Keratinocyte (primary cell): ENCODE measurements at regions not wholly inside any gene's neighbourhood (a gene's known extent, or its start where the extent isn't known, plus 50 kb on each side); places are given as distances from the start of the nearest gene placed in this dataset.

Experiments
- DNase-seq: peaks from one replicate; pipeline ENCODE4 v3.0.0-alpha.2; 2011; ENCODE audit warnings: low read depth, missing footprints, low spot score
- FAIRE-seq: peaks from 2 replicates; lab custom pipeline; 2011; peaks lifted over from hg19 to GRCh38; lab: Jason Lieb, UNC
- H2AFZ ChIP-seq: 2 replicates; pipeline ENCODE4 v1.6.0; 2012; ENCODE audit warnings: low read length, control low read depth, inconsistent platforms; ENCODE audit not compliant: control insufficient read depth
- H3K27ac ChIP-seq: 2 replicates; pipeline ENCODE4 v1.5.1; 2011; ENCODE audit warnings: low read length; ENCODE audit not compliant: control insufficient read depth, insufficient read depth
- H3K27me3 ChIP-seq: 3 replicates; pipeline ENCODE4 v1.6.0; 2011; ENCODE audit warnings: low read length; ENCODE audit not compliant: control insufficient read depth, insufficient read depth; ENCODE audit errors: extremely low read depth
- H3K36me3 ChIP-seq, 2 experiments: 2 replicates in 1 of 2; 3 replicates in 1 of 2; pipeline ENCODE4 v1.5.1; 2011; ENCODE audit warnings: low read length in 2 of 2, mild to moderate bottlenecking in 1 of 2; ENCODE audit not compliant: control insufficient read depth in 2 of 2, insufficient read depth in 2 of 2; ENCODE audit errors: extremely low read depth in 1 of 2
- H3K4me1 ChIP-seq: 3 replicates; pipeline ENCODE4 v1.5.1; 2011; ENCODE audit warnings: low read length; ENCODE audit not compliant: control insufficient read depth, insufficient read depth; ENCODE audit errors: extremely low read depth
- H3K4me2 ChIP-seq: 3 replicates; pipeline ENCODE4 v1.6.0; 2011; ENCODE audit warnings: low read depth, low read length; ENCODE audit not compliant: control insufficient read depth, insufficient read depth; ENCODE audit errors: extremely low read depth
- H3K4me3 ChIP-seq, 3 experiments: fragments of 200-600 bp in 1 of 3; sonication (generic) in 1 of 3; 2 replicates in 2 of 3; 3 replicates in 1 of 3; pipeline ENCODE4 v1.5.1; 2011 to 2016; ENCODE audit warnings: low read length in 3 of 3, mild to moderate bottlenecking in 3 of 3, control low read depth in 2 of 3, inconsistent platforms in 1 of 3, low read depth in 1 of 3, mixed read lengths in 1 of 3, mixed run types in 1 of 3, moderate library complexity in 1 of 3; ENCODE audit not compliant: control insufficient read depth in 2 of 3, insufficient read depth in 2 of 3; ENCODE audit errors: extremely low read depth in 1 of 3
- H3K79me2 ChIP-seq: 2 replicates; pipeline ENCODE4 v1.6.0; 2012; ENCODE audit warnings: low read length; ENCODE audit not compliant: control insufficient read depth, insufficient read depth
- H3K9ac ChIP-seq: 3 replicates; pipeline ENCODE4 v1.6.0; 2011; ENCODE audit warnings: low read length; ENCODE audit not compliant: control insufficient read depth, insufficient read depth; ENCODE audit errors: extremely low read depth
- H3K9me1 ChIP-seq: 3 replicates; pipeline ENCODE4 v1.6.0; 2011; ENCODE audit warnings: low read length; ENCODE audit not compliant: control insufficient read depth, insufficient read depth; ENCODE audit errors: extremely low read depth
- H3K9me3 ChIP-seq: 2 replicates; pipeline ENCODE4 v1.5.1; 2012; ENCODE audit warnings: low read depth, low read length; ENCODE audit not compliant: control insufficient read depth
- H4K20me1 ChIP-seq: 3 replicates; pipeline ENCODE4 v1.6.0; 2011; ENCODE audit warnings: low read length; ENCODE audit not compliant: control insufficient read depth, insufficient read depth; ENCODE audit errors: extremely low read depth
- EZH2 ChIP-seq: IDR thresholded peaks from one replicate; pipeline ENCODE4 v1.6.1; 2012; ENCODE audit warnings: inconsistent platforms, mild to moderate bottlenecking, low read length, moderate library complexity
- dilution Hi-C: fragments of 300-500 bp; cut with MboI; formaldehyde crosslinking; loops from one replicate; pipeline ENCODE4 v1.7.0; 2020; ENCODE audit warnings: low sequenced_read_pairs; ENCODE audit not compliant: extremely low pct_ligation_motif_present
- TF ChIP-seq, protein P1 (sequence below), 3 experiments: IDR thresholded peaks in 1 of 3; conservative IDR thresholded peaks in 1 of 3; optimal IDR thresholded peaks in 1 of 3; 2 replicates in 2 of 3; 3 replicates in 1 of 3; pipeline versions ENCODE3 to v1.5.1; 2011; ENCODE audit warnings: low read length in 3 of 3, mild to moderate bottlenecking in 3 of 3, moderate library complexity in 2 of 3, control low read depth in 1 of 3, inconsistent platforms in 1 of 3; ENCODE audit not compliant: insufficient read depth in 2 of 3; ENCODE audit errors: extremely low read depth in 1 of 3

DNA sequence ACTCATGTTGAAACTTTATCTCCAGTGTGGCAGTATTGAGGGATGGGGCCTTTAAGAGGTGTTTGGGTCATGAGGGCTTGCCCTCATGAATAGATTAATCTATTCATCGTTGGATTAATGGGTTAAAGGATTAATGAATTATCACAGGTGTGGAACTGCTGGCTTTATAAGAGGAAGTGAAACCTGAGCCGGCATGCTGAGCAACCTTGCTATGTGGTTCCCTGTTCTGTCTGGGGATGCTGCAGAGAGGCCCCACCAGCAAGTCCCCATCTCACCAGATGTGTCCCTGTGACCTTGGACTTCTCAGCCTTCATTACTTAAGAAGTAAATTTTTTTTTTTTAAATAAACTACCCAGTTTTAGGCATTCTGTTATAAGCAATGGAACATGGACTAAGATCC, 109.6 kb downstream of the DYRK2 start:
- H2AFZ ChIP-seq, result no peak overlapping the region
- H3K9me3 ChIP-seq, result no peaks in the 10 kb centered on the region
- TF ChIP-seq, protein P1, sequence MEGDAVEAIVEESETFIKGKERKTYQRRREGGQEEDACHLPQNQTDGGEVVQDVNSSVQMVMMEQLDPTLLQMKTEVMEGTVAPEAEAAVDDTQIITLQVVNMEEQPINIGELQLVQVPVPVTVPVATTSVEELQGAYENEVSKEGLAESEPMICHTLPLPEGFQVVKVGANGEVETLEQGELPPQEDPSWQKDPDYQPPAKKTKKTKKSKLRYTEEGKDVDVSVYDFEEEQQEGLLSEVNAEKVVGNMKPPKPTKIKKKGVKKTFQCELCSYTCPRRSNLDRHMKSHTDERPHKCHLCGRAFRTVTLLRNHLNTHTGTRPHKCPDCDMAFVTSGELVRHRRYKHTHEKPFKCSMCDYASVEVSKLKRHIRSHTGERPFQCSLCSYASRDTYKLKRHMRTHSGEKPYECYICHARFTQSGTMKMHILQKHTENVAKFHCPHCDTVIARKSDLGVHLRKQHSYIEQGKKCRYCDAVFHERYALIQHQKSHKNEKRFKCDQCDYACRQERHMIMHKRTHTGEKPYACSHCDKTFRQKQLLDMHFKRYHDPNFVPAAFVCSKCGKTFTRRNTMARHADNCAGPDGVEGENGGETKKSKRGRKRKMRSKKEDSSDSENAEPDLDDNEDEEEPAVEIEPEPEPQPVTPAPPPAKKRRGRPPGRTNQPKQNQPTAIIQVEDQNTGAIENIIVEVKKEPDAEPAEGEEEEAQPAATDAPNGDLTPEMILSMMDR (optimal IDR thresholded peaks at IDR 0.05 in 1 of 3, IDR thresholded peaks at IDR 0.05 in 1 of 3, conservative IDR thresholded peaks at IDR 0.05 in 1 of 3; ENCODE audit: extremely low read depth in 1 of 3, insufficient read depth in 2 of 3, low read length in 3 of 3), result no peak
- no peak for TF ChIP-seq EZH2
- no peak overlapping the region for H3K27ac ChIP-seq
- no peaks in the 10 kb centered on the region for H3K36me3 ChIP-seq
- FAIRE-seq, result no peak
- H3K4me3 ChIP-seq, result no peak overlapping the region
- no peaks in the 10 kb centered on the region for H3K4me1 ChIP-seq
- dilution Hi-C loops, result no loop called here
- H3K9ac ChIP-seq, result no peak overlapping the region
- H3K27me3 ChIP-seq, result no peaks in the 10 kb centered on the region
- DNase-seq, result no peak
- no peaks in the 10 kb centered on the region for H3K79me2 ChIP-seq
- no peaks in the 10 kb centered on the region for H4K20me1 ChIP-seq
- no peaks in the 10 kb centered on the region for H3K9me1 ChIP-seq
- no peak overlapping the region for H3K4me2 ChIP-seq

DNA sequence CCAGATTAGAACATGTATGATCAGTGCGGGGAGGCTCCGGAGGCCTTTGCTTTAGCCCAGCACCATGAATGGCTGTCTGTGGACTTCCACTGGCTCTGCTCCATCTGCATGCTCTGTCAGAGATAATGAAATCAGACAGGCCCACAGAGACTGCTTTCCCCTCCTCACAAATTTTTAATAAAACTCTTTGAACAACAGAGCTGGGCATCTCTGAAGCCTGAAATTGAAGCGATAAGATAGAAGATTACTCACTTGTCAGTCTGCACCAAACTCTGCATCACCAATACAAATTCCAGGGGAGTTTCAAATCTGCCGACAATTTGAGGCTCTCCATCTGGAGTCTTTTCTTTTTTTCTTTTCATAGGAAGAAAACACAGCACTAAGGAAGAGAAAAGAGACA, 110.0 kb downstream of the DYRK2 start:
- dilution Hi-C loops, result no loop called here
- H3K9ac ChIP-seq, result no peak overlapping the region
- H3K27me3 ChIP-seq, result no peaks in the 10 kb centered on the region
- no peaks in the 10 kb centered on the region for H3K4me1 ChIP-seq
- no peak for TF ChIP-seq EZH2
- TF ChIP-seq, protein P1 (optimal IDR thresholded peaks at IDR 0.05 in 1 of 3, IDR thresholded peaks at IDR 0.05 in 1 of 3, conservative IDR thresholded peaks at IDR 0.05 in 1 of 3; ENCODE audit: extremely low read depth in 1 of 3, insufficient read depth in 2 of 3, low read length in 3 of 3), result no peak
- no peaks in the 10 kb centered on the region for H3K9me3 ChIP-seq
- DNase-seq (no peak), FAIRE-seq (no peak)
- no peaks in the 10 kb centered on the region for H3K9me1 ChIP-seq
- H3K27ac ChIP-seq, result no peak overlapping the region
- no peak overlapping the region for H2AFZ ChIP-seq
- no peaks in the 10 kb centered on the region for H3K36me3 ChIP-seq
- H4K20me1 ChIP-seq, result no peaks in the 10 kb centered on the region
- no peak overlapping the region for H3K4me2 ChIP-seq
- H3K4me3 ChIP-seq, result no peak overlapping the region
- no peaks in the 10 kb centered on the region for H3K79me2 ChIP-seq
